ENCODE measurements at regions not wholly inside any gene's neighbourhood (a gene's known extent, or its start where the extent isn't known, plus 50 kb on each side); places are given as distances from the start of the nearest gene placed in this dataset.
A peak's percentile ranks its signal among the peaks of the same experiment; 100 is the strongest.
"Not testable (repeated sequence)": the region's sequence is repeated elsewhere in the genome, so short reads cannot be mapped to it uniquely, and the experiment has no call there.

- DNase-seq (ENCODE audit: low spot score): peak; percentile 7
Observed at GRCh38 chr10:20492447-20492846, 404.7 kb downstream of the NEBL start.

- DNase-seq (ENCODE audit: low spot score): no peak
Observed at GRCh38 chr10:20489961-20490360, 407.1 kb downstream of the NEBL start.

GRCh38 chr10:20486791-20487190, 410.3 kb downstream of the NEBL start:
- no peak for DNase-seq (ENCODE audit: low spot score)

GRCh38 chr10:20485554-20485953, 411.6 kb downstream of the NEBL start:
- DNase-seq (ENCODE audit: low spot score): no peak

- no peak for DNase-seq (ENCODE audit: low spot score)
Observed at GRCh38 chr10:20481054-20481453, 416.1 kb downstream of the NEBL start.

GRCh38 chr10:20480575-20480974, 416.5 kb downstream of the NEBL start:
- not testable (repeated sequence) for DNase-seq (ENCODE audit: low spot score)

- no peak for DNase-seq (ENCODE audit: low spot score)
Observed at GRCh38 chr10:20474064-20474463, 423.0 kb downstream of the NEBL start.

- DNase-seq (ENCODE audit: low spot score): no peak
Observed at GRCh38 chr10:20473023-20473760, 423.9 kb downstream of the NEBL start.

- no peak for DNase-seq (ENCODE audit: low spot score)
Observed at GRCh38 chr10:20466731-20467130, 430.4 kb downstream of the NEBL start.

- no peak for DNase-seq (ENCODE audit: low spot score)
Observed at GRCh38 chr10:20457649-20458048, 439.5 kb downstream of the NEBL start.

- DNase-seq (ENCODE audit: low spot score): no peak
Observed at GRCh38 chr10:20455774-20456173, 441.3 kb downstream of the NEBL start.

GRCh38 chr10:20454331-20454730, 442.8 kb downstream of the NEBL start:
- DNase-seq (ENCODE audit: low spot score): no peak

GRCh38 chr10:20446561-20447193, 450.4 kb downstream of the NEBL start:
- DNase-seq (ENCODE audit: low spot score): no peak

GRCh38 chr10:20443094-20443493, 454.0 kb downstream of the NEBL start:
- no peak for DNase-seq (ENCODE audit: low spot score)

GRCh38 chr10:20429742-20430141, 467.4 kb downstream of the NEBL start:
- no peak for DNase-seq (ENCODE audit: low spot score)

- DNase-seq (ENCODE audit: low spot score): no peak
Observed at GRCh38 chr10:20427821-20428220, 469.3 kb downstream of the NEBL start.

GRCh38 chr10:20418286-20418685, 478.8 kb downstream of the NEBL start:
- no peak for DNase-seq (ENCODE audit: low spot score)

- DNase-seq (ENCODE audit: low spot score): no peak
Observed at GRCh38 chr10:20417791-20418190, 479.3 kb downstream of the NEBL start.

GRCh38 chr10:20415684-20416083, 481.4 kb downstream of the NEBL start:
- no peak for DNase-seq (ENCODE audit: low spot score)

GRCh38 chr10:20407357-20407756, 489.8 kb downstream of the NEBL start:
- no peak for DNase-seq (ENCODE audit: low spot score)

- DNase-seq (ENCODE audit: low spot score): no peak
Observed at GRCh38 chr10:20406281-20407104, 490.6 kb downstream of the NEBL start.

- DNase-seq (ENCODE audit: low spot score): no peak
Observed at GRCh38 chr10:20405761-20406160, 491.4 kb downstream of the NEBL start.

- DNase-seq (ENCODE audit: low spot score): no peak
Observed at GRCh38 chr10:20405050-20405449, 492.1 kb downstream of the NEBL start.
